DMS153 treated with DMSO at 0.1 percent for 48 hours (cell line): ENCODE measurements at regions not wholly inside any gene's neighbourhood (a gene's known extent, or its start where the extent isn't known, plus 50 kb on each side); places are given as distances from the start of the nearest gene placed in this dataset.

ENCODE experiments used
- DNase-seq: peaks from one replicate; lab custom pipeline; 2025; ENCODE audit not compliant: unreplicated experiment; lab: John Stamatoyannopoulos, UW

DNA sequence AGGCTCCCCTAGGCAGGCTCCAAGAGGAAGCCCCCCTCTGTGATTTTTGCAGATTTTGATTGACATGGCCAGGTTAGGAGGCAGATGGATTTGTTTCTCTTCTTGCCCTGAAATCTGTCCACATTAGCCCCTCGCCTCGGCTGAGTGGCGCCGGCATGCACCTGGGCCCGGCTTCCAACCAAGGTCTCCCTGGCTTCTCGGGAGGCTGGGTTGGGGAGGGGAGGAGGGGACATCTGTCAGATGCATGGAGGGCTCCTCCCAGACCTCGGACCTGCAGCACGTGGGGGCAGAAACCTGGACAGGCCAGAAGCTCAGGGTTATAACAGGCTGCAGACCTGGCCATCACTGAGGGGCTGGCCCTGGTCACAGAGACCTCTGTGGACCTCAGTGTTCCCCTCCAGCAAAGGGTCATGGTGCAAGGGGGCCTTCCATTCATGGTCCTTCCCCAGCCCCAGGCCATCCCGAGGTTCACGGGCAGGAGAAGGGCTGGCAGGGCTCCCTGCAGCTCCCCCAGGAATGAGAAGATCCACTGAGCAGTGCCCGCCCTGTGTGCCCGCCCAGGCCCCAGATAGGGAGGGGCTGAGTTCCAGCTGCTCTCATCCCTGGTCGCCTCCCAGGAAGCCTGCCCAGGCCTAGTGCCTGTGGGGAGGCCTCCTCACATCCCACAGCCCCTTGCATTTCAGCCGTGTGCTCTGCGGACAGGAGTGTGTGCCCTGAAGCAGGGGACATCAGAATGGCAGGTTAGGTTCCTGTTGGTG, 747.8 kb downstream of the BRD1 start:
- DNase-seq = no peak

- no peak for DNase-seq
Measured at GRCh38 chr22:49079027-49079725, 748.5 kb downstream of the BRD1 start.

- no peak for DNase-seq
Measured at GRCh38 chr22:49078076-49078710, 749.5 kb downstream of the BRD1 start.

- no peak for DNase-seq
Measured at GRCh38 chr22:49077586-49077985, 750.1 kb downstream of the BRD1 start.

- no peak for DNase-seq
Measured at GRCh38 chr22:49077036-49077393, 750.7 kb downstream of the BRD1 start.

DNA sequence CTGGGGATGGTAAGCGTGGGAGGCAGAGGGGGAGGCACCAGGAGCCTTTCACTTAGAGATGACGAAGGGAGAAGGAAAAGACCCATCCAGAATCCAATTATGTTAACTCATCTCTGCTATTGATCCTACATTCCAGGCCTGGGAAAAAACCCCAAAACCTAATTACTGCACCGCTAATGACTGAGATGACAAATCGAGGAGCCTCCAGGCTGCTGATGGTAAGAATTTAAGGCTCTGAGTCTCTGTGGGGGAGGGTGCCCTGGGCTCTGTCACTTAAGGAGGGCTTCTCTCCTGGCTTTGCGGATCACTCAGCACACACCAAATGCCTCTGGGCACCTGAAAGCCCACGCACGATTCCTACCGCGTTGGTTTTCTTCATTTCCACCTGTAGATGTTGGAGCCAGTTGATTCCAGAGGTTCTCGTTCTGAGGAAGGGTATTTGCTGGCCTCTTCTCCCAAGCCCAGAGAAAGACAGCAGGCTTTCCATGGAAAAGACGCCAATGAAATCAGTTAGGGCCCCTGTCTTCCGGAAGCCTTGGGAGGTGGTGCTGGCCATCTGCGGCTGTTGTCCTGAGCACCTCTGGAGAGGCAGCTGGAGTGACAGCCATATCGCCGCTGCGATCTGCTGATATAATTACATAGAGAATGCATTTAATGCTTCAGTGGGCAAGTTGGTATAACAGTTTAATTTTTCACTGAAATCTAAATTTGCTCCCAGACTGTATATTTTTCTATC, 751.2 kb downstream of the BRD1 start:
- DNase-seq = no peak

DNA sequence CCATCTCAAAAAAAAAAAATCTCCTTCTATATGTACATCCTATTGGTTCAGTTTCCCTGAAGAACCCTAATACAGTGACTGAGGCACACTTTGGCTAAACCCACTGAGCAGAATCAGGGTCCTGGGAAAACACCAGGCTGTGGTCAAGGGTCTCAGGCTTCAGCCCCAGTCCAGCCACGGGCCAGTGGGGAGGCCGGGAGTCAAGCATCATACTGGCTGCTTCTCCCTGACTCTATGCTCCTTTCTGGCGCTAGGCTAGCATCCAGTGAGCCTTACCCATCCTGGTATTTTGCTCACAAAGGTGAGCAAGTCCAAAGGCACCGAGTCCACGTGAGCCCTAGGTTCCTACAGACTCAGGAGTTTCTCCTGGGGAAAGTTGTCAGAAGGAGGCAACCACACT, 752.5 kb downstream of the BRD1 start:
- no peak for DNase-seq

DNA sequence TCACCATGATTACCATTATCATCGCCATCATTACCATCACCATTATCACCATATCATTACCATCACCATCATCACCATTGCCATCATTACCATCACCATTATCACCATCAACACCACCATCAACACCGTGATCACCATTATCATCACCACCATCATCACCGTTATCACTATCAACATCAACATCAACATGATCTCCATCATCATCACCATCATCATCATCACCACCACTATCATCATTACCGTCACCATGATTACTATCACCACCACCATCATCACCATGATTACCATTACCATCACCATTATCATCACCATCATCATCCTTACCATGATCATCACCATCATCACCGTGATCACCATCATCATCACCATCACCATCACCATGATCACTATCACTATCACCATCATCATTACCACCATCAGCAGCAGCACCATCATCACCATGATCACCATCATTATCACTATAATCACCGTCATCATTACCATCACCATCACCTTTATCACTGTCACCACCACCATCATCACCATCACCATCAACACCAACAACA, 753.7 kb downstream of the BRD1 start:
- no peak for DNase-seq

- DNase-seq = no peak
Measured at GRCh38 chr22:49072996-49073645, 754.6 kb downstream of the BRD1 start.

GRCh38 chr22:49070501-49070900, 757.2 kb downstream of the BRD1 start:
- DNase-seq = no peak

GRCh38 chr22:49068861-49069500, 758.7 kb downstream of the BRD1 start:
- no peak for DNase-seq

DNA sequence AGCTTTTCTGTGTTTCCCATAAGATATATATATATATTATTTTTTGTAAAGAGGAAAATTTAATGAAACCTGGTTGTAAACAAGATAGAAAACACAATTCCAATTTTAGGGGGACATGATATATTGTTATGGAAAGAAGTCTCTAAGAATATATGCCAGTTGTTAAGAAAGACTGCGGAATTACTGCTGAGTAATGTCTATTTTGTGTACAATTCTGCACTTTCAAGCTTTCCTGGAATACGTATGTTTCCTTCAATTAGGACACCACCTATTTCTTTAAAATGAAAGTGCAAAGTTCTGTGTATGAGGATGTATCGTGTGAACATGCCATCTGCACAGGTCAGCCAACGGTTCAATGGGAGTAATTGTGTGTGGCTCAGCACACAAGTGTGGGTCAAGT, 760.2 kb downstream of the BRD1 start:
- no peak for DNase-seq

DNA sequence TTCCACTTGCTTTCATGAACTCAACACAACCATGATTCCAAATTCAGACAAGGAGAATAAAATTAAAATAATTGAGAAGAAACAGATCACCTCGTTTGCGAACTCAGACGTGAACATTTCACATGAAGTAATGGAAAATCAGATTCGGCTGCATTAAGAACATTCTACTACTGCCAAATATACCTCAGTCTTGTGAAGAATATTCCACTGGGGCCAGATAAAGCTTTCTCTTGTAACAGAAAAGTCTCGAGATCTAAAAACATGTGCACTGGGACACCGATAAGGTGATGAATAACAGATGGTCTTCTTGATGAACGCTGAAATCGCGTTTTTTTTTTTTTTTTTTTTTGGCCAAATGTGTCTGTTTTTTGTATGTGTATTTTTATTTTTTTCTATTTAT, 761.1 kb downstream of the BRD1 start:
- DNase-seq = no peak

- DNase-seq = no peak
Measured at GRCh38 chr22:49064836-49065235, 762.8 kb downstream of the BRD1 start.

- no peak for DNase-seq
Measured at GRCh38 chr22:49063545-49063890, 764.2 kb downstream of the BRD1 start.

DNA sequence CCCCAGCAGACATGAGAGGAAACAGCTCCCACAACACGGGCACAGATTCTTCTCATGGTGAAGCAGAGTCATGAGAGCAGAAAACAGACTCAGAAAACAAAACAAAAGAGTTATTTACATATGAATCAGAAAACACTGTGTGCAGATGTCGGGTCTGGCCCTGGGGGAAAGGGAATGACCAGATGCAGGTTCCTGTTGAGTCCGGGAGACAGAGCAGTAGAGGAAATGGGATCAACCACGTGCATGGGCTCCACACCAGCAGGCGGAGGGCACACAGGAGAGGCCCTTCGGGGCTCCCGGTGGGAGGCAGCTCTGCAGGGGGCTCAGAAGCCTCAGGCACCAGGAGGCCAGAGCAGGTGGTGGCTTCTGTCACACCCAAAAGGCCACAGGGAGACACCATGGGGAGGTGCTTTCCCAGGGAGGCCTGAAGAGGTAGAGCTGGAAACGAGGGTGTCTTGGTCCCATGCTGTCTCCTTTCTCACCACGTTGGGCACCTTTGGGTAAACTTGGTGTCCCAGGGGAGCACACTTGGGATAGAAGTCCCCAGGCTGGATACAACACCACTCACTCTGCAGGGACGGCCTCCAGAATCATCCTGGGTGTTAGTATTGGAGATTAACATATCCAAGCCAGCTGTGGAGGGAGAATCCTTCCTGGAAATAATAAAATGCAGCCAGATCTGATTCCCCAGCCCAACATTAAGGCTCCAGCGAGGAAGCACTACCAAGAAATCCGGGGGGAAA, 764.7 kb downstream of the BRD1 start:
- DNase-seq = no peak

GRCh38 chr22:49062155-49062801, 765.4 kb downstream of the BRD1 start:
- DNase-seq = peak; percentile 71

DNA sequence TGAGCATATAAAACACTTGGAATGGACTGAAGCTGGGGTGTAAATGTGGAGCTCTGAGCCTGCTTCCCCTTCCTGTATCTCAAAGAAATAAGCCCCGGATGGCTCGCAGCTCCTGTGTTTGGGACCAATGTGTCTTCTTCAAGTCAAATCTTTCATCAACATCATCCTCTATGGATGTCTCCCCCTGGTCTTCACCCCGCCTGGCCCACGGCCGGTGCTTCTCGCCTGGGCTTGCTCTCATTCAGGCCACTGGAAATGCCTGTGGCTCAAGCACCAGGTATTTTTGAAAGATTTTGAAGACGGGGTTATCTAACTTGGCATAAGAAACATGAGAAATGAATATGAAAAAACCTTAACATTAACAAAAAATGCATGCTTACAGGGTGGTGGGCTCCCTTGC, 769.8 kb downstream of the BRD1 start:
- DNase-seq = no peak

DNA sequence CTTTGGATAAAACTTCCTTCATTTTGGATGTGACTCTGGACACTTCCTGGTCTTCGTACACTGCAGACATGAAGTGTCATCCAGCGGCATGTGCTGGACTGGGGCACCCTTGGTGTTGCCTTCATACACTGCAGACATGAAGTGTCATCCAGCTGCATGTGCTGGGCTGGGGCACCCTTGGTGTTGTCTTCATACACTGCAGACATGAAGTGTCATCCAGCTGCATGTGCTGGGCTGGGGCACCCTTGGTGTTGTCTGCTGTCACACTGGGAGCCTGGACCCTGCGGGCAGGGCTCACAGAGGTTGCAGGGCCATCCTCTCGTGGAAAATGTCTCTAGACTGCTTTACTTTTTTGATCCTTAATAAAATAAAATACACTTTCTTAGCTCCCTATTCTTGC, 771.4 kb downstream of the BRD1 start:
- no peak for DNase-seq
